ENCODE measurements at regions not wholly inside any gene's neighbourhood (a gene's known extent, or its start where the extent isn't known, plus 50 kb on each side); places are given as distances from the start of the nearest gene placed in this dataset.

GRCh38 chr17:12410717-12411116, 255.0 kb upstream of the MYOCD start:
- no peak for TF ChIP-seq EZH2 (IDR thresholded peaks at IDR 0.05)
- TF ChIP-seq POLR2AphosphoS5 (IDR thresholded peaks at IDR 0.05; ENCODE audit: borderline replicate concordance, low read depth, low read length): no peak
